ENCODE measurements at regions not wholly inside any gene's neighbourhood (a gene's known extent, or its start where the extent isn't known, plus 50 kb on each side); places are given as distances from the start of the nearest gene placed in this dataset.
"Not testable (repeated sequence)": the region's sequence is repeated elsewhere in the genome, so short reads cannot be mapped to it uniquely, and the experiment has no call there.

GRCh38 chr1:204780630-204781029 lies 90.0 kb upstream of the NFASC start:
- no peak for FAIRE-seq
- ChIA-PET CTCF (interaction anchor here (1.0 to 4.8 kb wide), 9 partner anchors 9 to 229 kb away, joined by 3 to 38 read pairs (median 9); no protein-coding TSS in a partner anchor), POLR2A (no interaction called here)
- no peak for DNase-seq (ENCODE audit: low read depth in 1 of 2, low spot score in 1 of 2)
- Histone ChIP-seq H3K4me1 (no peaks in the 10 kb centered on the region), H3K27ac (no peak overlapping the region), H3K4me3 (no peak overlapping the region), H3K9me3 (no peaks in the 10 kb centered on the region), H3K4me2 (no peak overlapping the region)
- WGBS (ENCODE audit: missing lambda C conversion rate) = 75% methylated on average over 3 of the region's 3 CpGs
- TF ChIP-seq BCL3 (IDR thresholded peaks at IDR 0.05) (no peak), HOXB5 (CRISPR knock-in tag; IDR thresholded peaks at IDR 0.05) (no peak), CBX8 (IDR thresholded peaks at IDR 0.05) (no peak), ESRRA (IDR thresholded peaks at IDR 0.05; ENCODE audit: borderline replicate concordance, low read length) (no peak), PBX3 (IDR thresholded peaks at IDR 0.05) (no peak), HDAC2 (IDR thresholded peaks at IDR 0.05) (no peak), NR3C1 (IDR thresholded peaks at IDR 0.05) (no peak), JUNB (IDR thresholded peaks at IDR 0.05) (no peak), JUN (IDR thresholded peaks at IDR 0.05) (no peak), ELK1 (IDR thresholded peaks at IDR 0.05; ENCODE audit: low read depth, low read length) (no peak), CEBPB (IDR thresholded peaks at IDR 0.05) (no peak), NFE2L2 (conservative IDR thresholded peaks at IDR 0.05; ENCODE audit: low read length) (no peak)
- TF ChIP-seq, protein P1, sequence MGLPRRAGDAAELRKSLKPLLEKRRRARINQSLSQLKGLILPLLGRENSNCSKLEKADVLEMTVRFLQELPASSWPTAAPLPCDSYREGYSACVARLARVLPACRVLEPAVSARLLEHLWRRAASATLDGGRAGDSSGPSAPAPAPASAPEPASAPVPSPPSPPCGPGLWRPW (IDR thresholded peaks at IDR 0.05) = no peak
- TF ChIP-seq, protein P2, sequence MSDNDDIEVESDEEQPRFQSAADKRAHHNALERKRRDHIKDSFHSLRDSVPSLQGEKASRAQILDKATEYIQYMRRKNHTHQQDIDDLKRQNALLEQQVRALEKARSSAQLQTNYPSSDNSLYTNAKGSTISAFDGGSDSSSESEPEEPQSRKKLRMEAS (IDR thresholded peaks at IDR 0.05) = no peak
- ATAC-seq = no peak

DNA sequence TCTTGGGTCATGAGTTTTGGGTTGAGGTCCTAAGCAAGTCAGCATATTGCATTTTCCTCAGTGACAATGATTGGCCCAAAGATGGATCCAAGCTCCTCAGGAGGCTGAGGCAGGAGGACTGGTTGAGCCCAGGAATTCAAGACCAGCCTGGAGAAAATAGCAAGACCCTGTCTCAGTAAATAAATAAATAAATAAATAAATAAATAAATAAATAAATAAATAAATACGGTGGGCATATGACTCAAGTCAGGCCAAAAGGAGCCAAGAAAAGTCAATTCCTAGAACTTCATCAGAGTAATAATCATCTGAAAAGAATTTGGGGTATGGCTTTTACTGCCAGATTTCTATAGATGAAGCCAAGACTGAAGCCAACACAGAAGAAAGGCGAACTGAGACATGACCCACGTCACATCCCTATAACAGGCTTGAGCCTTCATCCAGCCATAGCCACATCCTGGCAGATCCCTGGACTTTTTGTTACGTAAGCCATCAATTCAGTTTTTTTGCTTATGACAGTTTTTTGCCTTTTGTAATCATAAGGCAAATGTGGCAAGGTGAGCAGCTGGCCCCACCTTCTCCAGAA lies 88.5 kb upstream of the NFASC start:
- Histone ChIP-seq H3K4me1 (no peaks in the 10 kb centered on the region), H3K27ac (no peak overlapping the region), H3K9me3 (no peaks in the 10 kb centered on the region), H3K4me3 (no peak overlapping the region), H3K4me2 (no peak overlapping the region)
- CTCF ChIA-PET = interaction anchor here (0.9 to 4.8 kb wide), 7 partner anchors 8 to 217 kb away, joined by 3 to 38 read pairs (median 9); no protein-coding TSS in a partner anchor
- FAIRE-seq (no peak), DNase-seq (ENCODE audit: low read depth in 1 of 2, low spot score in 1 of 2) (no peak), ATAC-seq (no peak)
- POLR2A ChIA-PET = no interaction called here
- TF ChIP-seq ZC3H11A (IDR thresholded peaks at IDR 0.05) = peak; percentile 93
- TF ChIP-seq JUN (IDR thresholded peaks at IDR 0.05) = no peak
- 26% methylated on average over 4 of the region's 4 CpGs for WGBS (ENCODE audit: missing lambda C conversion rate)

GRCh38 chr1:204785023-204785422 lies 85.6 kb upstream of the NFASC start:
- CTCF ChIA-PET = interaction anchor here (1.1 to 1.4 kb wide), 3 partner anchors 21 to 220 kb away, joined by 4 to 6 read pairs (median 6); no protein-coding TSS in a partner anchor
- H3K4me3 ChIP-seq; H3K27ac ChIP-seq; DNase-seq (ENCODE audit: low read depth in 1 of 2, low spot score in 1 of 2); H3K4me1 ChIP-seq; FAIRE-seq; H3K4me2 ChIP-seq; ATAC-seq; POLR2A ChIA-PET; H3K9me3 ChIP-seq: not testable (repeated sequence)
- WGBS (ENCODE audit: missing lambda C conversion rate) = 41% methylated on average over 4 of the region's 4 CpGs

- H3K4me1 ChIP-seq = no peaks in the 10 kb centered on the region
- CTCF ChIA-PET = interaction anchor here (0.9 to 9.8 kb wide), 3 partner anchors 12 to 425 kb away, joined by 3 to 199 read pairs (median 3); no protein-coding TSS in a partner anchor
- H3K4me3 ChIP-seq = no peak overlapping the region
- DNase-seq (ENCODE audit: low read depth in 1 of 2, low spot score in 1 of 2) = no peak
- POLR2A ChIA-PET = no interaction called here
- no peak overlapping the region for H3K27ac ChIP-seq
- H3K4me2 ChIP-seq = no peak overlapping the region
- TF ChIP-seq CEBPB (IDR thresholded peaks at IDR 0.05) (peak; percentile 16 to 51; a peak in 2 of 4 replicates), KDM5A (IDR thresholded peaks at IDR 0.05) (no peak)
- no peaks in the 10 kb centered on the region for H3K9me3 ChIP-seq
- ATAC-seq = no peak
- no peak for FAIRE-seq
These were observed 82.2 kb upstream of the NFASC start for GRCh38 chr1:204788470-204788869.

All from A549 (cell line).